HG03066 (cell line): ENCODE measurements at regions not wholly inside any gene's neighbourhood (a gene's known extent, or its start where the extent isn't known, plus 50 kb on each side); places are given as distances from the start of the nearest gene placed in this dataset.
"Not testable (repeated sequence)": the region's sequence is repeated elsewhere in the genome, so short reads cannot be mapped to it uniquely, and the experiment has no call there.

ENCODE experiments used
- ATAC-seq: cut with Tn5 transposase; IDR thresholded peaks from one replicate; pipeline ENCODE4 v1.9.1; 2021; ENCODE audit warnings: low read depth; ENCODE audit not compliant: unreplicated experiment

DNA sequence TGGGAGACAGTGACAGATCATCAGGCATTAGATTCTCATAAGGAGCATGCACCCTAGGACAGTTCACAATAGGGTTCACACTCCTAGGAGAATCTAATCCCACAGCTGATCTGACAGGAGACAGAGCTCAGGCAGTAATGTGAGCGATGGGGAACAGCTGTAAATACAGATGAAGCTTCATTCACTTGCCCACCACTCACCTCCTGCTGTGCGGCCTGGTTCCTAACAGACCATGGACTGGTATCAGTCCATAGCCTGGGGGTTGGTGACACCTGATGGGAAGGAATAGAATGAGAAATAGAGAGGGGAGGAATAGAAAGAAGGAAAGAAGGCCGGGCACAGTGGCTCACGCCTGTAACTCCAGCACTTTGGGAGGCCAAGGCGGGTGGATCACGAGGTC lies 336.8 kb upstream of the SASH1 start:
- no peak for ATAC-seq

DNA sequence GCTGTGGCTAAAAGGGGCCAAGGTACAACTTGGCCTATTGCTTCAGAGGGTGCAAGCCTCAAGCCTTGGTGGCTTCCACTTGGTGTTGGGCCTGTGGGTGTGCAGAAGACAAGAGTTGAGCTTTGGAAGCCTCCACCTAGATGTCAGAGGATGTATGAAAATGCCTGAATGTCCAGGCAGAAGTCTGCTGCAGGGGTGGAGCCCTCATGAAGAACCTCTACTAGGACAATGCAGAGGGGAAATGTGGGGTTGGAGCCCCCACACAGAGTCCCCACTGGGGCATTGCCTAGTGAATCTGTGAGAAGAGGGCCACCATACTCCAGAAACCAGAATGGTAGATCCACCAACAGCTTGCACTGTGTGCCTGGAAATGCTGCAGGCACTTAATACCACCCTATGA lies 332.1 kb upstream of the SASH1 start:
- not testable (repeated sequence) for ATAC-seq

- no peak for ATAC-seq
These were observed 326.6 kb upstream of the SASH1 start for GRCh38 chr6:148016013-148016412.

DNA sequence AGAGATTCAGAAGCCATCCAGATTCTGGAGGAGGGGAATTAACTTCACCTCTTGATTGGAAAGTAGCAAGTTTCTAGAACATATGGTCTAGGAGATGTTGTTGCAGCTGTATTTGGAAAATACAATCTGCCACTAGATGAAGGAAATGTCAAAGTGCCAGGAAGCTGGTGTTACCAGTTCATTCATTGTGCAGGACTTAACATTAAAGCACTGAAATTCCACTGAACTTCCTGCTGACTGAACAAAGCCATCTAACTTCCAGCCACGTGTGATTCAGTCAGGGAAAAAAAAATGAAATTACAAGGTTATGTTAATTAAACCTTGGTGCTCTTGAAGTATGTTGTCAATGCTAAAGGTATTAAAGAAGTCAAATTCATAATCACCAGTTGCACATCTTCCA lies 321.5 kb upstream of the SASH1 start:
- ATAC-seq = no peak

DNA sequence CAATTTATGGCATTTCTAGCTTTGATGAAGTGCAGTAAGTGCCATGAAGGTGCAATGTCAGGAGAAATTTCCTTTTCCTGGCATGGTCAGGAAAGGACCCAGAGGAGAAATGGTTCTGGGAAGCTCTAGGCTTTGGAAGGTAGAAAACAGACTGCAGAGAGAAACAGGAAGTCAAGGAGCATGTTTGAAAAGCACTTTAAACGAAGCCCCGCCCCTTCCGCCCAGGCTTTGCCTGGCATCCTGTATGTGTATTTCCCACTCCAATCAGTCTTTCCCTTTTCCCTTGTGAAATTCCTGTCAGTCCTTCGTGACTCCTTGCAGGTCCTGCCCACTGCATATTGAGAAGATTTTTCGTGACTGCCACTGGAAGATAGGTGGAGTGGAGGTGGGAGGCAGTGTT lies 320.9 kb upstream of the SASH1 start:
- no peak for ATAC-seq

- not testable (repeated sequence) for ATAC-seq
These were observed 320.4 kb upstream of the SASH1 start for GRCh38 chr6:148022279-148022678.

- no peak for ATAC-seq
These were observed 315.4 kb upstream of the SASH1 start for GRCh38 chr6:148027201-148027600.

GRCh38 chr6:148035806-148036390 lies 306.7 kb upstream of the SASH1 start:
- ATAC-seq = no peak

- ATAC-seq = no peak
These were observed 305.1 kb upstream of the SASH1 start for GRCh38 chr6:148037496-148037895.

- ATAC-seq = no peak
These were observed 301.1 kb upstream of the SASH1 start for GRCh38 chr6:148041546-148041945.

- no peak for ATAC-seq
These were observed 300.1 kb upstream of the SASH1 start for GRCh38 chr6:148042536-148042935.

- no peak for ATAC-seq
These were observed 298.3 kb upstream of the SASH1 start for GRCh38 chr6:148044261-148044751.

GRCh38 chr6:148044921-148045320 lies 297.7 kb upstream of the SASH1 start:
- no peak for ATAC-seq

- ATAC-seq = no peak
These were observed 289.4 kb upstream of the SASH1 start for GRCh38 chr6:148053209-148053608.

DNA sequence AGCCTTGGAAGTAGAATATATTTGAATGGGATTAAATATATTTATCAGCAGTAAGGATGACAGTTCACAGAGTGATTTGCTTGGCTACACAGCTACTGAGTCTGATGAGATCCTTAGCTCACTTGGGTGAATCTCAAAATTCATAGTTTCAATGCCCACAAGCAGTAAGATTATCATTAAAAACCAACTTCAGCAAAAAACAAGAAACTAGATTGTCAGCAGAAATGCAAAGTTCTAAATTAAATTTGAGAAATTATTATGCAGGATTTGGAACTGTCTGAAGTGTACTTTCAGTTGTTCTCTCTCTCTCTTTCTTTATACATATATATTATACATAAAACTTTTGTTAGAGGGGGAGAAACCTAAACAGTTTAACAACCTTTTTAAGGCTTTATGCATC lies 288.8 kb upstream of the SASH1 start:
- no peak for ATAC-seq

GRCh38 chr6:148054219-148054618 lies 288.4 kb upstream of the SASH1 start:
- no peak for ATAC-seq

DNA sequence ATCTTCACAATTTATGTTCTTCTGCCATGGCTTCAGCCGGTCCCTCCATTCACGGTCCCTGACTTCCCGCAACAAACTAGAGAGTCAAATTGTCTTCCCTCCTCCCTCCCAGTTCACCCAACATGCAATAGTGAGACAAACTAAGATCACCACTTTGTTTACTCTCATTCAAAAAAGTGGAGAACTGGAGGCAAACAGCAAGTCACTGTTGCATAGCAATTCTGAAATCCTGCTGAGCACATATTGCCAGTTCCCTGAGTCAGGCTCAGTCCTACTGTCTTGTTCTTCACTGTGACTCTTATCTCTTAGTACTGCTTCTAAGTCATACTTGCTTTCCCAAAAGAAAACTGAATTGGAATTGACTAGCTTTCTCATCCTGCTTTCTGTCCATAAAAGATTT lies 287.2 kb upstream of the SASH1 start:
- no peak for ATAC-seq

GRCh38 chr6:148059869-148060268 lies 282.8 kb upstream of the SASH1 start:
- ATAC-seq = no peak

DNA sequence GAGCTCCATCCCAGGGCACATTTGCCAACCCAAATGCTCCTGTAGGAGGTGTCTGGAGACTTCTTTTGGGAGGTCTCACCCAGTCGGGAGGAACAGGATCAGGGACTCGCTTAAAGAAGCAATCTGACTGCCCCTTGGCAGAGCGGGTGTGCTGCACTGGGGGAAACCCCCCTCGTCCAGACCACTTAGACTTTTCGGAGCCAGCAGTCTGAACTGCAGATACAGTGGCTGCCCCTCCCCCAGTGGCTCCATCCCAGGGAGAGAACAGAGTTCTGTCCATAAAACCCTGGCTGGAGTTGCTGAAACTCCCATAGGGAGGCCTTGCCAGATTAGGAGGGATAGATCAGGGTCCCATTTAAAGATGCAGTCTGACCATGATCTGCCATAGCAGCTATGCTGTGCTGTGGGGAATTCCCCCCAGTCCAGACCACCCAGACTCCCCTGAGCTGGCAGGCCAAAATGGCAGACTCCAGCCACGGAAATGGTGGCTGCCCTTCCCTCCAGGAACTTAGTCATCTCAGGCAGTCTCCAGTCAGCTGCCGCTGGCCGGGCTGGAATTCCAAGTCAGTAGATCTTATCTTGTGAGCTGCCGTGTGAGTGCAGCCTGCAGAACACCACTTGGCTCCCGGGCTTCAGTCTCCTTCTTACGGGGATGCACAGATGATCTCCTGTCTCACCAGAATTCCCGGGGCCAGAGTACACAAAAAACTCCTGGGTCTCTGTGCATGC lies 278.1 kb upstream of the SASH1 start:
- no peak for ATAC-seq

DNA sequence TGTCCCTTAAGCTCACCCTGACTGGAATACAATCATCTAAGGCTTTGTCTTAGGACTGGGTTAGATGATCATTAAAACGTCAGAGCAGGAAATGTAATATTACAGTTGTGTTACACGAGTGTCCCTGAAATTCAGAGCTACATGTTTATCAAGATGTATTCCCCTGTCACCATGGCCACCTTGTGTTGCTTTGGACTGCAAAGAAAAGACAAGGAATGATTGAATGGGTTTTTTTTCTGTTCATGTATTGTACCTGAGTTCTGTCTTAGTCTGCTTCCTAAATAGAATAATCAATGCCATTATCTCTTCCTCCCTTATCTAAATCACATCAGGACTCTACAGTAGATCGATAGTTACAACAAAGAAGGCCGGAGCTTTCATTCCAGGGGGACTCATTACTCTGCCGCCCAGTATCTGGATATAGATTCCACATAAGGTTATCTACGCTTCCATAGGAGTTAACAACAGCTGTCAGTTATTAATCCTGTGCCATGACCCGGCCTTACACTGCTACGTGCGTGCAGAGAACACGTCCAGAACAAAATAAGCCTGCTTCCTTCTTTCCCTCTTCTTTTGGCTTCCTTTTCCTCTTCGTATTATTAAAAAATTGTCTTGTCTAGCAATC lies 274.1 kb upstream of the SASH1 start:
- ATAC-seq = no peak

DNA sequence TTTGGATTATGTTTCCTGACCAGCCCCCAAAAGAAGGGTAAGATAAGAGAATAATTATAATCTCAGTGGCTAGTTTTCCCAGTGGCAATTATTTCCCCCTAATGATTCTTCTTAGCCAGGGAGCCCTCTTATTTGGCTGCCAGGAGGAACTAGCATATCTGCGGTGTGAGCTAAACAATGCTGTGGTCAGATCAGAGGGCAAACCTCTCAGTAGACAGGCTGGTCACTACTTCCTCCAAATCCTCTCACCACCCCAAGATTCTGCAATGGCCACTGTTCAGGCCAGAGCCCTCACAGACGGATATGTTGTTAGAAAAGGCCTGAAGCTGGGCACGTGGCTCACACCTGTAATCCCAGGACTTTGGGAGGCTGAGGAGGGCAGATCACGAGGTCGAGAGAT lies 273.4 kb upstream of the SASH1 start:
- ATAC-seq = no peak

GRCh38 chr6:148074291-148074690 lies 268.3 kb upstream of the SASH1 start:
- no peak for ATAC-seq
